Thyroid gland (tissue), 4 donors: ENCODE measurements at regions not wholly inside any gene's neighbourhood (a gene's known extent, or its start where the extent isn't known, plus 50 kb on each side); places are given as distances from the start of the nearest gene placed in this dataset.

Source experiments
- POLR2A ChIP-seq, 2 donors: fragments of 450-650 bp; IDR thresholded peaks; one replicate each; pipeline ENCODE4 v1.6.1; 2017; ENCODE audit warnings: antibody characterized with exemption in 2 of 2, mild to moderate bottlenecking in 2 of 2, moderate library complexity in 1 of 2
- TF ChIP-seq, protein P1 (sequence below), 6 experiments: fragments of 200-600 bp in 3 of 6; fragments of 450-650 bp in 3 of 6; sonication (generic) in 3 of 6; IDR thresholded peaks; one replicate each; pipeline ENCODE4 v1.5.1; 2016 to 2019; ENCODE audit warnings: antibody characterized with exemption in 6 of 6, mild to moderate bottlenecking in 2 of 6, inconsistent platforms in 1 of 6, moderate library complexity in 1 of 6

DNA sequence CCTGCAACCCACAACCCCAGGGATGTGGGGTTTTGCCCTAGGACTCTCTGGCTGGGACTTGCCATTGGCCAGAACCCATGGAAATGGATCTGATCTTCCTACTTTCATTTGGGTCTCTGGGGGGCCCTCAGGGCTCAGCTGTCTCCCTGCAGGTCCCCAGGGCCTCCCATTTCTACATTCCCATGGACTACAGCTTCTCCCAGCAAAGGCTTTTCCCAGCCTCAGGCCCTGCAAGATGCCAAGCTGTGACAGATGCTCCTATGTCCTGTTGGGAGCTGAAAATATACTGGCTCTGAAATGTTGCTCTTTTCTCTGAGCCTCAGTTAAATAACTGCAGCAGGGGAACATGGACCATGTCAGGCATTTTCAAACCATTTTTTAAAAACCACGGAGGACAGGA, 99.5 kb upstream of the IGSF21 start:
- TF ChIP-seq, protein P1, sequence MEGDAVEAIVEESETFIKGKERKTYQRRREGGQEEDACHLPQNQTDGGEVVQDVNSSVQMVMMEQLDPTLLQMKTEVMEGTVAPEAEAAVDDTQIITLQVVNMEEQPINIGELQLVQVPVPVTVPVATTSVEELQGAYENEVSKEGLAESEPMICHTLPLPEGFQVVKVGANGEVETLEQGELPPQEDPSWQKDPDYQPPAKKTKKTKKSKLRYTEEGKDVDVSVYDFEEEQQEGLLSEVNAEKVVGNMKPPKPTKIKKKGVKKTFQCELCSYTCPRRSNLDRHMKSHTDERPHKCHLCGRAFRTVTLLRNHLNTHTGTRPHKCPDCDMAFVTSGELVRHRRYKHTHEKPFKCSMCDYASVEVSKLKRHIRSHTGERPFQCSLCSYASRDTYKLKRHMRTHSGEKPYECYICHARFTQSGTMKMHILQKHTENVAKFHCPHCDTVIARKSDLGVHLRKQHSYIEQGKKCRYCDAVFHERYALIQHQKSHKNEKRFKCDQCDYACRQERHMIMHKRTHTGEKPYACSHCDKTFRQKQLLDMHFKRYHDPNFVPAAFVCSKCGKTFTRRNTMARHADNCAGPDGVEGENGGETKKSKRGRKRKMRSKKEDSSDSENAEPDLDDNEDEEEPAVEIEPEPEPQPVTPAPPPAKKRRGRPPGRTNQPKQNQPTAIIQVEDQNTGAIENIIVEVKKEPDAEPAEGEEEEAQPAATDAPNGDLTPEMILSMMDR (IDR thresholded peaks at IDR 0.05), result no peak
- TF ChIP-seq POLR2A (IDR thresholded peaks at IDR 0.05), result no peak
